Stomach (tissue), 8 donors: ENCODE measurements at regions not wholly inside any gene's neighbourhood (a gene's known extent, or its start where the extent isn't known, plus 50 kb on each side); places are given as distances from the start of the nearest gene placed in this dataset.

ENCODE experiments used
- DNase-seq, 2 donors: peaks; one replicate each; pipeline versions ENCODE4 v3.0.0 to v3.0.0-alpha.2; 2013 to 2019
- H3K27ac ChIP-seq, 5 donors: fragments of 200-600 bp in 4 of 5; sonication (generic) in 4 of 5; one replicate each; pipeline ENCODE4 v1.5.1; 2013 to 2019; ENCODE audit warnings: mild to moderate bottlenecking in 1 of 5, moderate library complexity in 1 of 5
- H3K27me3 ChIP-seq, 3 donors: fragments of 200-600 bp; sonication (generic); one replicate each; pipeline ENCODE4 v1.5.1; 2017 to 2019; ENCODE audit warnings: mixed run types in 1 of 3
- H3K36me3 ChIP-seq, 4 donors: fragments of 200-600 bp; sonication (generic); 1 replicate in 3 of 4; 2 replicates in 1 of 4; pipeline ENCODE4 v1.5.1; 2016 to 2019
- H3K4me1 ChIP-seq, 4 donors: fragments of 200-600 bp; sonication (generic); one replicate each; pipeline ENCODE4 v1.5.1; 2016 to 2019
- H3K4me3 ChIP-seq, 4 donors: fragments of 200-600 bp; sonication (generic) in 3 of 4; one replicate each; pipeline ENCODE4 v1.5.1; 2016 to 2019; ENCODE audit warnings: mild to moderate bottlenecking in 1 of 4
- H3K9me3 ChIP-seq, 4 donors: fragments of 200-600 bp; sonication (generic); one replicate each; pipeline ENCODE4 v1.5.1; 2016 to 2019
- CTCF ChIP-seq, 7 experiments: fragments of 450-650 bp in 4 of 7; fragments of 200-600 bp in 3 of 7; sonication (generic) in 3 of 7; IDR thresholded peaks; one replicate each; pipeline ENCODE4 v1.5.1; 2016 to 2019; ENCODE audit warnings: antibody characterized with exemption in 7 of 7, control low read depth in 2 of 7, mild to moderate bottlenecking in 1 of 7
- EP300 ChIP-seq: sonication (generic); formaldehyde crosslinking; IDR thresholded peaks from one replicate; pipeline ENCODE4 v1.6.1; 2017; ENCODE audit warnings: antibody characterized with exemption
- POLR2A ChIP-seq, 4 donors: fragments of 450-650 bp; IDR thresholded peaks; one replicate each; pipeline ENCODE4 v1.6.1; 2016; ENCODE audit warnings: antibody characterized with exemption in 4 of 4, control low read depth in 2 of 4, mild to moderate bottlenecking in 1 of 4, moderate library complexity in 1 of 4
- POLR2AphosphoS5 ChIP-seq, 3 donors: sonication (generic); formaldehyde crosslinking; IDR thresholded peaks; one replicate each; pipeline ENCODE4 v1.6.1; 2016; ENCODE audit warnings: antibody characterized with exemption in 3 of 3
- WGBS, 5 donors: extraction: QIAGEN DNeasy Blood & Tissue Kit in 3 of 5; methylation state at CpG; one replicate each; pipeline versions ENCODE4 v1.1.5 to v1.1.7; 2013 to 2018; 5-methylcytosine and 5-hydroxymethylcytosine counted together
- intact Hi-C: fragments of 100-400 bp; cut with DNase I; formaldehyde crosslinking; loops from one replicate; pipeline ENCODE4 v1.15.1; 2023; ENCODE audit warnings: low total_unique reads
- donor health status: healthy with polysubstance abuse.
- donor health status: Bipolar disorder and iron deficiency.
- donor health status: healthy.

GRCh38 chr7:130999926-131000325 lies 265.9 kb upstream of the KLF14 start:
- Histone ChIP-seq H3K9me3 (peaks cover 0 to 8% (median 3%) of the 10 kb centered on the region in 4 donors), H3K27ac (peak overlapping the region; percentile 31 to 91 (median 88)), H3K36me3 (peaks cover 0 to 26% (median 18%) of the 10 kb centered on the region in 4 donors), H3K4me3 (no peak overlapping the region), H3K4me1 (peaks cover 48 to 80% (median 61%) of the 10 kb centered on the region in 4 donors), H3K27me3 (no peaks in the 10 kb centered on the region)
- TF ChIP-seq POLR2AphosphoS5 (IDR thresholded peaks at IDR 0.05) (peak in 1 of 3 donors; percentile 4), EP300 (no peak)
- WGBS, 5 donors, result 36 to 64% (median 50%) methylated on average over 4 of the region's 4 CpGs
- DNase-seq, result no peak
- intact Hi-C loops, result no loop called here

GRCh38 chr7:131000389-131000788 lies 266.4 kb upstream of the KLF14 start:
- WGBS, 5 donors, result 41 to 78% (median 57%) methylated on average over 6 of the region's 6 CpGs
- H3K4me3 ChIP-seq, result no peak overlapping the region
- peaks cover 43 to 75% (median 58%) of the 10 kb centered on the region in 4 donors for H3K4me1 ChIP-seq
- H3K9me3 ChIP-seq, result peaks cover 0 to 8% (median 3%) of the 10 kb centered on the region in 4 donors
- TF ChIP-seq POLR2AphosphoS5 (IDR thresholded peaks at IDR 0.05), result no peak
- no peak for TF ChIP-seq CTCF (IDR thresholded peaks at IDR 0.05)
- no peak for TF ChIP-seq EP300
- no peak for TF ChIP-seq POLR2A (IDR thresholded peaks at IDR 0.05)
- intact Hi-C loops, result no loop called here
- no peak for DNase-seq
- no peaks in the 10 kb centered on the region for H3K27me3 ChIP-seq
- peaks cover 0 to 27% (median 22%) of the 10 kb centered on the region in 4 donors for H3K36me3 ChIP-seq
- peak overlapping the region; percentile 66 to 91 (median 88) for H3K27ac ChIP-seq

GRCh38 chr7:131000873-131001272 lies 266.9 kb upstream of the KLF14 start:
- Histone ChIP-seq H3K36me3 (peaks cover 0 to 27% (median 22%) of the 10 kb centered on the region in 4 donors), H3K4me3 (no peak overlapping the region), H3K27me3 (no peaks in the 10 kb centered on the region), H3K4me1 (peaks cover 38 to 71% (median 53%) of the 10 kb centered on the region in 4 donors), H3K27ac (peak overlapping the region in 4 of 5 donors; percentile 85 to 91 (median 88)), H3K9me3 (peaks cover 0 to 8% (median 3%) of the 10 kb centered on the region in 4 donors)
- intact Hi-C loops, result no loop called here
- TF ChIP-seq POLR2A (IDR thresholded peaks at IDR 0.05) (no peak), POLR2AphosphoS5 (IDR thresholded peaks at IDR 0.05) (no peak), CTCF (IDR thresholded peaks at IDR 0.05) (no peak), EP300 (no peak)
- WGBS, 5 donors, result 42 to 88% (median 47%) methylated on average over 1 to 2 of the region's 2 CpGs
- DNase-seq, result no peak

GRCh38 chr7:131002600-131002999 lies 268.6 kb upstream of the KLF14 start:
- DNase-seq, result no peak
- Histone ChIP-seq H3K4me1 (peaks cover 36 to 69% (median 49%) of the 10 kb centered on the region in 4 donors), H3K4me3 (no peak overlapping the region), H3K27me3 (no peaks in the 10 kb centered on the region), H3K27ac (no peak overlapping the region), H3K9me3 (peaks cover 0 to 8% (median 3%) of the 10 kb centered on the region in 4 donors), H3K36me3 (peaks cover 0 to 27% (median 22%) of the 10 kb centered on the region in 4 donors)
- 94 to 98% (median 96%) methylated on average over 1 of the region's 1 CpG for WGBS, 5 donors
- intact Hi-C loops, result no loop called here
- TF ChIP-seq POLR2AphosphoS5 (IDR thresholded peaks at IDR 0.05) (no peak), POLR2A (IDR thresholded peaks at IDR 0.05) (no peak)

- WGBS, 5 donors, result 76 to 83% (median 78%) methylated on average over 4 of the region's 4 CpGs
- intact Hi-C loops, result no loop called here
- no peak for DNase-seq
- TF ChIP-seq EP300 (no peak), POLR2A (IDR thresholded peaks at IDR 0.05) (no peak), CTCF (IDR thresholded peaks at IDR 0.05) (no peak), POLR2AphosphoS5 (IDR thresholded peaks at IDR 0.05) (no peak)
- Histone ChIP-seq H3K36me3 (peaks cover 0 to 27% (median 22%) of the 10 kb centered on the region in 4 donors), H3K9me3 (peaks cover 0 to 8% (median 3%) of the 10 kb centered on the region in 4 donors), H3K27ac (no peak overlapping the region), H3K4me1 (peaks cover 32 to 69% (median 49%) of the 10 kb centered on the region in 4 donors), H3K4me3 (no peak overlapping the region), H3K27me3 (no peaks in the 10 kb centered on the region)
Measured at GRCh38 chr7:131003634-131004033, 269.6 kb upstream of the KLF14 start.
